Ovary (tissue), 7 donors: ENCODE measurements at regions not wholly inside any gene's neighbourhood (a gene's known extent, or its start where the extent isn't known, plus 50 kb on each side); places are given as distances from the start of the nearest gene placed in this dataset.

ENCODE experiments used
- DNase-seq, 5 donors: peaks; one replicate each; pipeline ENCODE4 v3.0.0-alpha.2; 2019 to 2020
- H3K27ac ChIP-seq, 2 donors: fragments of 200-600 bp; one replicate each; pipeline versions ENCODE4 v1.5.1 to v1.8.0; 2019 to 2022
- H3K27me3 ChIP-seq: fragments of 200-600 bp; one replicate; pipeline ENCODE4 v1.8.0; 2022
- H3K36me3 ChIP-seq: fragments of 200-600 bp; sonication (generic); one replicate; pipeline ENCODE4 v1.5.1; 2019
- H3K4me1 ChIP-seq: one replicate; pipeline ENCODE4 v1.8.1; 2013; ENCODE audit warnings: mild to moderate bottlenecking, moderate library complexity; ENCODE audit not compliant: insufficient read depth
- H3K4me3 ChIP-seq: fragments of 200-600 bp; sonication (generic); one replicate; pipeline ENCODE4 v1.5.1; 2017
- H3K9me3 ChIP-seq, 2 donors: fragments of 200-600 bp in 1 of 2; sonication (generic) in 1 of 2; one replicate each; pipeline versions ENCODE4 v1.5.1 to v1.8.1; 2013 to 2019; ENCODE audit warnings: mild to moderate bottlenecking in 1 of 2, moderate library complexity in 1 of 2
- EP300 ChIP-seq: sonication (generic); formaldehyde crosslinking; IDR thresholded peaks from one replicate; pipeline ENCODE4 v1.6.1; 2017; ENCODE audit warnings: antibody characterized with exemption
- POLR2A ChIP-seq: fragments of 450-650 bp; IDR thresholded peaks from one replicate; pipeline ENCODE4 v1.6.1; 2017; ENCODE audit warnings: antibody characterized with exemption, mild to moderate bottlenecking, moderate library complexity
- WGBS, 3 donors: extraction: QIAGEN DNeasy Blood & Tissue Kit in 1 of 3; methylation state at CpG; one replicate each; pipeline versions ENCODE4 v1.1.5 to v1.1.7; 2013 to 2017; 5-methylcytosine and 5-hydroxymethylcytosine counted together
- intact Hi-C, 4 donors: fragments of 100-400 bp; cut with DNase I; formaldehyde crosslinking; loops; one replicate each; pipeline versions ENCODE4 v1.11.0 to v1.15.1; 2022 to 2023
- TF ChIP-seq, protein P1 (sequence below), 3 donors: fragments of 450-650 bp in 2 of 3; fragments of 200-600 bp in 1 of 3; IDR thresholded peaks; one replicate each; pipeline versions ENCODE4 v1.5.1 to v1.8.0; 2016 to 2022; ENCODE audit warnings: antibody characterized with exemption in 3 of 3, mild to moderate bottlenecking in 1 of 3
- donor health status: DM: no; HTN: no; CAD: no; lungs with moderate emphysema.
- donor health status: DM: no; HTN: no; CAD: no.
- donor health status: Bipolar disorder and iron deficiency.
- donor health status: DM: no; HTN: no; CAD: no.
- donor health status: DM: yes; HTN: yes; CAD: no.

DNA sequence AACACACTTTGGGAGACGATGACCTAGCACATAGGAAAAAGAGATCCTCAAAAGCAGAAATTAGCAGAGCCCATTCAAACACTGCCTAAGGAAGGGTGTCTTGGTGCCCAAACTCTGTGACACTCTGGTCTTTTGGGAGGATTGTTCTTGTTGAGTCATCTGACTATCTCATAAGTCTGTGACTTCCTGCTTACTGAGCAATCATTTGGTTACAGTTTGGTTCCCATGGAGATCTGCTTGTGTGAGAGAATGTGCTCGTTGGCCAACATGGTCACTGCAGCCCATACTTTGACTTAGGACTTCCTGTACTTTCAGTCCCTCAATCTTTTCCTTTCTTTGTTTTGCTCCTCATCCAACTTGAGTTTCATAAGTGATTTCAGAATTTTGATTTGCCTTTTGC, 602.9 kb downstream of the NYAP2 start:
- no peak for DNase-seq
- no peaks in the 10 kb centered on the region for H3K36me3 ChIP-seq
- no peaks in the 10 kb centered on the region for H3K4me1 ChIP-seq
- H3K27ac ChIP-seq, result no peak overlapping the region
- no peaks in the 10 kb centered on the region for H3K27me3 ChIP-seq
- WGBS, 3 donors, result 62 to 70% (median 70%) methylated on average over 2 of the region's 2 CpGs
- intact Hi-C loops, result no loop called here
- H3K4me3 ChIP-seq, result no peak overlapping the region
- H3K9me3 ChIP-seq, result no peaks in the 10 kb centered on the region
- no peak for TF ChIP-seq EP300
- no peak for TF ChIP-seq POLR2A
- TF ChIP-seq, protein P1, sequence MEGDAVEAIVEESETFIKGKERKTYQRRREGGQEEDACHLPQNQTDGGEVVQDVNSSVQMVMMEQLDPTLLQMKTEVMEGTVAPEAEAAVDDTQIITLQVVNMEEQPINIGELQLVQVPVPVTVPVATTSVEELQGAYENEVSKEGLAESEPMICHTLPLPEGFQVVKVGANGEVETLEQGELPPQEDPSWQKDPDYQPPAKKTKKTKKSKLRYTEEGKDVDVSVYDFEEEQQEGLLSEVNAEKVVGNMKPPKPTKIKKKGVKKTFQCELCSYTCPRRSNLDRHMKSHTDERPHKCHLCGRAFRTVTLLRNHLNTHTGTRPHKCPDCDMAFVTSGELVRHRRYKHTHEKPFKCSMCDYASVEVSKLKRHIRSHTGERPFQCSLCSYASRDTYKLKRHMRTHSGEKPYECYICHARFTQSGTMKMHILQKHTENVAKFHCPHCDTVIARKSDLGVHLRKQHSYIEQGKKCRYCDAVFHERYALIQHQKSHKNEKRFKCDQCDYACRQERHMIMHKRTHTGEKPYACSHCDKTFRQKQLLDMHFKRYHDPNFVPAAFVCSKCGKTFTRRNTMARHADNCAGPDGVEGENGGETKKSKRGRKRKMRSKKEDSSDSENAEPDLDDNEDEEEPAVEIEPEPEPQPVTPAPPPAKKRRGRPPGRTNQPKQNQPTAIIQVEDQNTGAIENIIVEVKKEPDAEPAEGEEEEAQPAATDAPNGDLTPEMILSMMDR (IDR thresholded peaks at IDR 0.05), result no peak

DNA sequence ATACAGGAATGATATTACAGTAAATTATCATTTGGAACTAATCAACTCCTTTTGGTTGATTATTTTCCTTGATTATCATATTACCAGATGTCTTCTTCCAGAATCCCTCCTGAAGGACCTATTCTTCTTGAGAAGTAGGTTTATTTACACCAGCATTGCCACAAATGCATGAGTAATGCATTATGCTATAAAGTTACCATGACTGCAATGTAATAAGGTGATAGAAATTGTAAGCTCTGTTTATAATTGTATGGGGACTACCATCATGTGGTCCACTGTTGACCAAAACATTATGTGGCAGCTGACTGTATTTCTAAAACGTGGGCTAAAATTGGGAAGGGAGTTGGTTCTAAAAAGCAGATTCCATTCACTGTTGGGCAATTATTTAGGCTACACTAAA, 602.2 kb downstream of the NYAP2 start:
- no peak for DNase-seq
- no peak overlapping the region for H3K27ac ChIP-seq
- H3K9me3 ChIP-seq, result no peaks in the 10 kb centered on the region
- H3K27me3 ChIP-seq, result no peaks in the 10 kb centered on the region
- TF ChIP-seq, protein P1 (IDR thresholded peaks at IDR 0.05), result no peak
- TF ChIP-seq POLR2A (no peak), EP300 (no peak)
- intact Hi-C loops, result no loop called here
- no peaks in the 10 kb centered on the region for H3K36me3 ChIP-seq
- 55 to 82% (median 71%) methylated on average over 1 of the region's 1 CpG for WGBS, 3 donors
- H3K4me1 ChIP-seq, result no peaks in the 10 kb centered on the region
- H3K4me3 ChIP-seq, result no peak overlapping the region

DNA sequence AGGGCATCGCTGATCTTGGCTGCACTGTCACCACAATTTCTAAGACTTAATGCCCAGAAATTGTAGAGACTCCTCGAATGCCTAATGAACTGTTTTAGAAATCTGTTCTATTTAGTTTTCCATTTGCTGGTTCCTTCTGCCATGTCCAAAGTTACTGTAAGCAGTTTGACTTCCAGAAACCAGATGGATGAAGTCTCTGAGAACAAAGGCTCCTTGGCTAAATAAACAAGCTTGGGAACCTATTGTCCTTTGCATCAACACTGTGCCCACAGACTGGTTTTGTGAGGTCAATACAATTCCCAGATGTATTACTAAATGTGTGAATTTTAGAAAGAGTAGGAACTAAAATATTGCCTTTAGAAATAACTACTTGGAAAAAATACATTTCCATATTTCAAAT, 600.2 kb downstream of the NYAP2 start:
- DNase-seq, result no peak
- H3K36me3 ChIP-seq, result no peaks in the 10 kb centered on the region
- TF ChIP-seq POLR2A, result no peak
- TF ChIP-seq EP300, result no peak
- TF ChIP-seq, protein P1 (IDR thresholded peaks at IDR 0.05), result no peak
- intact Hi-C loops, result no loop called here
- H3K27me3 ChIP-seq, result no peaks in the 10 kb centered on the region
- H3K9me3 ChIP-seq, result no peaks in the 10 kb centered on the region
- no peak overlapping the region for H3K27ac ChIP-seq
- no peaks in the 10 kb centered on the region for H3K4me1 ChIP-seq
- 85 to 93% (median 86%) methylated on average over 2 of the region's 2 CpGs for WGBS, 3 donors
- H3K4me3 ChIP-seq, result no peak overlapping the region

DNA sequence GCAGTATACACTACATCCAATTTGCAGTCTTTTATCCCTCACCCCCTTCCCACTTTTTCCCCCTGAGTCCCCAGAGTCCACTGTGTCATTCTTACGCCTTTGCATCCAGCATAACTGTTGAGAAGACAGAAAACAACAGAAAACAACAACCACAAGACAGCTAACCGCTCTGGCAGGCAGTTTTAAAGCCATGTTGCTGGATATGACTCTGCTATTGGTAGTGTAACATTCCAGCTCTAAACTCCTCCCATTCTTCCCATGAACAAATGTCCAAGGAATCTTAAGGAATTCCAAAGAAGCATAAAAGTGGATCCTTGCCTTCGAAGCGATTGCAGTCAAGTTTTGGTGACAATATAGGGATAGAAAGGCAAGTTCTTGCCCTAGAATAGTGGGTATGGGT, 599.1 kb downstream of the NYAP2 start:
- no peak for DNase-seq
- Histone ChIP-seq H3K36me3 (no peaks in the 10 kb centered on the region), H3K9me3 (no peaks in the 10 kb centered on the region), H3K27ac (no peak overlapping the region), H3K27me3 (no peaks in the 10 kb centered on the region), H3K4me3 (no peak overlapping the region), H3K4me1 (no peaks in the 10 kb centered on the region)
- intact Hi-C loops, result no loop called here
- TF ChIP-seq EP300, result no peak
- TF ChIP-seq, protein P1 (IDR thresholded peaks at IDR 0.05), result no peak
- TF ChIP-seq POLR2A, result no peak
- 81 to 95% (median 84%) methylated on average over 4 of the region's 4 CpGs for WGBS, 3 donors

DNA sequence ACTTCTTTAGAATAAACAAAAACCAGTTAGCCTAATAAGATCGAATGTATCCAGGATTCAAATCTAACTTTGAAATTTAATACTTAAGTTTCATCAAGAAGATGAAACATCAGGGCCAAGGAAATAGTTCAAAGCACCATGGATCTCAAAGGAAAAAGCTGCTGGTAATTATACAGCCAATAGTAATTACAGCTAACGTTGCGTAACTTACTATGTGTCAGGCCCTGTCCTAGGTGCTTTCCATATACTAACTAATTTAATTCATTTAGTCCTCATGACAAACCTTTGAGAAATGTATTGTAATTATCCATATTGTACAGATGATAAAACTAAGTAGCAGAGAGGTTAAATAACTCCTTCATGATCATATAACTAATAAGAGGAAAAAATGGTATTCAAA, 598.6 kb downstream of the NYAP2 start:
- H3K4me3 ChIP-seq, result no peak overlapping the region
- no peak for TF ChIP-seq EP300
- no peak for TF ChIP-seq POLR2A
- TF ChIP-seq, protein P1 (IDR thresholded peaks at IDR 0.05), result no peak
- no peaks in the 10 kb centered on the region for H3K4me1 ChIP-seq
- no peak overlapping the region for H3K27ac ChIP-seq
- no peak for DNase-seq
- no peaks in the 10 kb centered on the region for H3K36me3 ChIP-seq
- H3K9me3 ChIP-seq, result no peaks in the 10 kb centered on the region
- no peaks in the 10 kb centered on the region for H3K27me3 ChIP-seq
- intact Hi-C loops, result no loop called here
- 92 to 95% (median 93%) methylated on average over 3 of the region's 3 CpGs for WGBS, 3 donors
